Stomach (tissue), 8 donors: ENCODE measurements at regions not wholly inside any gene's neighbourhood (a gene's known extent, or its start where the extent isn't known, plus 50 kb on each side); places are given as distances from the start of the nearest gene placed in this dataset.
"Not testable (repeated sequence)": the region's sequence is repeated elsewhere in the genome, so short reads cannot be mapped to it uniquely, and the experiment has no call there.

ENCODE experiments used
- DNase-seq, 2 donors: peaks; one replicate each; pipeline versions ENCODE4 v3.0.0 to v3.0.0-alpha.2; 2013 to 2019
- H3K27ac ChIP-seq, 5 donors: fragments of 200-600 bp in 4 of 5; sonication (generic) in 4 of 5; one replicate each; pipeline ENCODE4 v1.5.1; 2013 to 2019; ENCODE audit warnings: mild to moderate bottlenecking in 1 of 5, moderate library complexity in 1 of 5
- H3K27me3 ChIP-seq, 3 donors: fragments of 200-600 bp; sonication (generic); one replicate each; pipeline ENCODE4 v1.5.1; 2017 to 2019; ENCODE audit warnings: mixed run types in 1 of 3
- H3K36me3 ChIP-seq, 4 donors: fragments of 200-600 bp; sonication (generic); 1 replicate in 3 of 4; 2 replicates in 1 of 4; pipeline ENCODE4 v1.5.1; 2016 to 2019
- H3K4me1 ChIP-seq, 4 donors: fragments of 200-600 bp; sonication (generic); one replicate each; pipeline ENCODE4 v1.5.1; 2016 to 2019
- H3K4me3 ChIP-seq, 4 donors: fragments of 200-600 bp; sonication (generic) in 3 of 4; one replicate each; pipeline ENCODE4 v1.5.1; 2016 to 2019; ENCODE audit warnings: mild to moderate bottlenecking in 1 of 4
- H3K9me3 ChIP-seq, 4 donors: fragments of 200-600 bp; sonication (generic); one replicate each; pipeline ENCODE4 v1.5.1; 2016 to 2019
- EP300 ChIP-seq: sonication (generic); formaldehyde crosslinking; IDR thresholded peaks from one replicate; pipeline ENCODE4 v1.6.1; 2017; ENCODE audit warnings: antibody characterized with exemption
- POLR2A ChIP-seq, 4 donors: fragments of 450-650 bp; IDR thresholded peaks; one replicate each; pipeline ENCODE4 v1.6.1; 2016; ENCODE audit warnings: antibody characterized with exemption in 4 of 4, control low read depth in 2 of 4, mild to moderate bottlenecking in 1 of 4, moderate library complexity in 1 of 4
- POLR2AphosphoS5 ChIP-seq, 3 donors: sonication (generic); formaldehyde crosslinking; IDR thresholded peaks; one replicate each; pipeline ENCODE4 v1.6.1; 2016; ENCODE audit warnings: antibody characterized with exemption in 3 of 3
- WGBS, 5 donors: extraction: QIAGEN DNeasy Blood & Tissue Kit in 3 of 5; methylation state at CpG; one replicate each; pipeline versions ENCODE4 v1.1.5 to v1.1.7; 2013 to 2018; 5-methylcytosine and 5-hydroxymethylcytosine counted together
- intact Hi-C: fragments of 100-400 bp; cut with DNase I; formaldehyde crosslinking; loops from one replicate; pipeline ENCODE4 v1.15.1; 2023; ENCODE audit warnings: low total_unique reads
- TF ChIP-seq, protein P1 (sequence below), 7 experiments: fragments of 450-650 bp in 4 of 7; fragments of 200-600 bp in 3 of 7; sonication (generic) in 3 of 7; IDR thresholded peaks; one replicate each; pipeline ENCODE4 v1.5.1; 2016 to 2019; ENCODE audit warnings: antibody characterized with exemption in 7 of 7, control low read depth in 2 of 7, mild to moderate bottlenecking in 1 of 7
- donor health status: healthy with polysubstance abuse.
- donor health status: Bipolar disorder and iron deficiency.
- donor health status: healthy.

DNA sequence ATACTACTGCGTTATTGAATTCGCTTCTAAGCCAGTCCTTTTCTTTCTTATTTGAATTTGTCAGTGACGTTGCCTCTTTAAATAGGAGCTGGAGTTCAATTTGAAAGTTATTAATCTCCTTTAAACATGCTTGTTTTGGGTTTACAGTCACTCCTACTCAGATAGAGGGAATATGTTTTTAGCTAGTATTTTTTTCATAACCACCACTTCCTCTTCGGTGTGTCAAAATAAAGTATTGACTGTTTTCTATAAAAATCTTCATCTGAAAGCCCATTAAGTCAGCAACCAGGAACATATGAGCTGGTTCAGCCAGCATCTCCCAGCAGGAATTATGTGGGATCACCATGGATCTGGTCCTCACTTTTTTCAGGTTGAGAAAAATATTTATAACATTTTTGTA lies 772.9 kb downstream of the DIPK2A start:
- TF ChIP-seq, protein P1, sequence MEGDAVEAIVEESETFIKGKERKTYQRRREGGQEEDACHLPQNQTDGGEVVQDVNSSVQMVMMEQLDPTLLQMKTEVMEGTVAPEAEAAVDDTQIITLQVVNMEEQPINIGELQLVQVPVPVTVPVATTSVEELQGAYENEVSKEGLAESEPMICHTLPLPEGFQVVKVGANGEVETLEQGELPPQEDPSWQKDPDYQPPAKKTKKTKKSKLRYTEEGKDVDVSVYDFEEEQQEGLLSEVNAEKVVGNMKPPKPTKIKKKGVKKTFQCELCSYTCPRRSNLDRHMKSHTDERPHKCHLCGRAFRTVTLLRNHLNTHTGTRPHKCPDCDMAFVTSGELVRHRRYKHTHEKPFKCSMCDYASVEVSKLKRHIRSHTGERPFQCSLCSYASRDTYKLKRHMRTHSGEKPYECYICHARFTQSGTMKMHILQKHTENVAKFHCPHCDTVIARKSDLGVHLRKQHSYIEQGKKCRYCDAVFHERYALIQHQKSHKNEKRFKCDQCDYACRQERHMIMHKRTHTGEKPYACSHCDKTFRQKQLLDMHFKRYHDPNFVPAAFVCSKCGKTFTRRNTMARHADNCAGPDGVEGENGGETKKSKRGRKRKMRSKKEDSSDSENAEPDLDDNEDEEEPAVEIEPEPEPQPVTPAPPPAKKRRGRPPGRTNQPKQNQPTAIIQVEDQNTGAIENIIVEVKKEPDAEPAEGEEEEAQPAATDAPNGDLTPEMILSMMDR (IDR thresholded peaks at IDR 0.05) = no peak
- no peak for TF ChIP-seq EP300
- TF ChIP-seq POLR2AphosphoS5 (IDR thresholded peaks at IDR 0.05) = no peak
- TF ChIP-seq POLR2A (IDR thresholded peaks at IDR 0.05) = no peak
- H3K36me3 ChIP-seq = no peaks in the 10 kb centered on the region
- intact Hi-C loops = no loop called here
- no peak overlapping the region for H3K27ac ChIP-seq
- no peaks in the 10 kb centered on the region for H3K27me3 ChIP-seq
- H3K4me3 ChIP-seq = no peak overlapping the region
- H3K9me3 ChIP-seq = no peaks in the 10 kb centered on the region
- DNase-seq = no peak
- WGBS, 5 donors = 67 to 80% (median 72%) methylated on average over 4 of the region's 4 CpGs
- H3K4me1 ChIP-seq = peaks cover 0 to 20% (median 3%) of the 10 kb centered on the region in 4 donors

DNA sequence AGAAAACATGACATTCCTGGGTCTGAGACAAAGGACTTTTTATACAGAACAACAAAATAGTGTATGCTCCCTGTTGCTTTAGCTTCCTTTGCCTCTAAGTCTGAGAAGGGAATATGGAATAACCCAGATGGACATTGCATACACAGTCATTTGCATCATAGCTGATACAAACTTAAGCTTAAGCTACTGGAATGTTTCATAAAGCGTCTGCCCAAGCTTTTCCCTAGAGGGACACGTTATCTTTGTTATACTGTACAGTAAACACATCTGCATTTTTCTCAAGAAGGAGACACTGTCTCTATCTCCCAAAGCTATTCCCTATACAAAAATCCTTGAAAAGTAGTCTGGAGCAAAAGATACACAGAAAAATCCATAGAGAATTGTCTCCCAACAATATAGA lies 775.0 kb downstream of the DIPK2A start:
- DNase-seq = peak in 1 of 2 donors; percentile 15
- intact Hi-C loops = no loop called here
- WGBS, 5 donors = 25 to 54% (median 43%) methylated on average over 2 of the region's 2 CpGs
- Histone ChIP-seq H3K27ac (no peak overlapping the region), H3K36me3 (no peaks in the 10 kb centered on the region), H3K4me1 (peaks cover 0 to 20% (median 3%) of the 10 kb centered on the region in 4 donors), H3K27me3 (no peaks in the 10 kb centered on the region), H3K9me3 (peaks cover 0 to 5% (median 0%) of the 10 kb centered on the region in 4 donors), H3K4me3 (no peak overlapping the region)
- TF ChIP-seq EP300 (no peak), POLR2A (IDR thresholded peaks at IDR 0.05) (no peak), POLR2AphosphoS5 (IDR thresholded peaks at IDR 0.05) (no peak)
- TF ChIP-seq, protein P1 (IDR thresholded peaks at IDR 0.05) = no peak

DNA sequence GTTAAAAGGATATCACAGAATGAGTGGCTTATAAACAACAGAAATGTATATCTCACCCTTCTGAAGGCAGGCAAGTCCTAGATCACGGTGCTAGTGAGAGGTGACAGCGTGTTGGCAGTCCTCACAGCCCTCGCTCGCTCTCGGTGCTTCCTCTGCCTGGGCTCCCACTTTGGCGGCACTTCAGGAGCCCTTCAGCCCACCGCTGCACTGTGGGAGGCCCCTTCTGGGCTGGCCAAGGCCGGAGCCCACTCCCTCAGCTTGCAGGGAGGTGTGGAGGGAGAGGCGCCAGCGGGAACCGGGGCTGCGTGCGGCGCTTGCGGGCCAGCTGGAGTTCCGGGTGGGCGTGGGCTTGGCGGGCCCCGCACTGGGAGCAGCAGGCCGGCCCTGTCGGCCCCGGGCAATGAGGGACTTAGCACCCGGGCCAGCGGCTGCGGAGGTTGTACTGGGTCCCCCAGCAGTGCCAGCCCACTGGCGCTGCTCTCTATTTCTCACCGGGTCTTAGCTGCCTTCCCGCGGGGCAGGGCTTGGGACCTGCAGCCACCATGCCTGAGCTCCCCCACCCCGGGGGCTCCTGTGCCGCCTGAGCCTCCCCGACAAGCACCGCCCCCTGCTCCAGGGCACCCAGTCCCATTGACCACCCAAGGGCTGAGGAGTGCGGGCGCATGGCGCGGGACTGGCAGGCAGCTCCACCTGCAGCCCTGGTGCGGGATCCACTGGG lies 778.1 kb downstream of the DIPK2A start:
- H3K4me1 ChIP-seq = peaks cover 0 to 12% (median 3%) of the 10 kb centered on the region in 4 donors
- H3K9me3 ChIP-seq, H3K4me3 ChIP-seq, H3K27ac ChIP-seq, intact Hi-C loops, H3K36me3 ChIP-seq, H3K27me3 ChIP-seq, DNase-seq: not testable (repeated sequence)
- 95 to 99% (median 96%) methylated on average over 24 to 38 of the region's 38 CpGs for WGBS, 5 donors

DNA sequence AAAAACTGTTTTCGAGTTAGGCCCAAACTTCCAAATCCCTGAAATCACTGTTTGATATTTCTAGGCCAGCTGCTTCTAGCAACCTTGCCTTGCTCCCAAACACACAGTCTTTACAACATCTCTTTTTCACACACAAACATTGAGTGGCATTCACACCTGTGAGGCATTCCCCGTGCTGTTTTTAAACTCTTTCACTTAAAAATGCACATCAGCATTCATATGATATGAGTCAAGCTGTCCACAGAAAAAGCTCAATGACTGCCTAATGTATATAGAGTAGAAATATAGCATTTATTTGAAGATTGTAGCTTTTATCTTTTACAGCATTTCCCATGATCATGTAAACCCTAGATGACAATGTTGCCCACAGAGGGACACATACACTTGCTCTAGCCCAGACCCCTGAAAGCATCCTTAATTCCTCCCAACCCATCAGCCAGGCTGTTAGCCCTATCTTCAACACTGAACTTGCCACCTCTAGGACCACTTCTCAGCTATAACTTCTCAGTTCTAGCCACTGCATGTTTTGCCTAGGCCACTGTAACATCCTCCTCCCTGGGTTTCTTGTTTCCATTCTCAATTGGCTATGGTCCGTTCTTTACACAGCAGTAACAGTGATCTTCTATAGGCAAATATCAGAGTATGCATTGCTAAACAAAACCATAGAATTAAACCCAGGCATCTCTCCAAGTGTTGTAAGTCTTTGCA lies 782.6 kb downstream of the DIPK2A start:
- peaks cover 0 to 11% (median 5%) of the 10 kb centered on the region in 4 donors for H3K9me3 ChIP-seq
- H3K27me3 ChIP-seq = no peaks in the 10 kb centered on the region
- H3K27ac ChIP-seq = no peak overlapping the region
- H3K4me3 ChIP-seq = no peak overlapping the region
- TF ChIP-seq, protein P1 (IDR thresholded peaks at IDR 0.05) = no peak
- no peak for TF ChIP-seq EP300
- no peak for DNase-seq
- WGBS, 5 donors = 69 to 79% (median 78%) methylated on average over 3 of the region's 3 CpGs
- H3K36me3 ChIP-seq = no peaks in the 10 kb centered on the region
- H3K4me1 ChIP-seq = no peaks in the 10 kb centered on the region
- intact Hi-C loops = no loop called here
